HG02610 (cell line): ENCODE measurements at regions not wholly inside any gene's neighbourhood (a gene's known extent, or its start where the extent isn't known, plus 50 kb on each side); places are given as distances from the start of the nearest gene placed in this dataset.
"Not testable (repeated sequence)": the region's sequence is repeated elsewhere in the genome, so short reads cannot be mapped to it uniquely, and the experiment has no call there.

Experiments used
- ATAC-seq: cut with Tn5 transposase; IDR thresholded peaks from one replicate; pipeline ENCODE4 v1.9.1; 2021; ENCODE audit warnings: mild to moderate bottlenecking, moderate library complexity; ENCODE audit not compliant: unreplicated experiment

GRCh38 chrX:42290608-42291007, 367.3 kb upstream of the CASK start:
- ATAC-seq: no peak

GRCh38 chrX:42289492-42290385, 366.4 kb upstream of the CASK start:
- no peak for ATAC-seq

- not testable (repeated sequence) for ATAC-seq
Observed at GRCh38 chrX:42285681-42286080, 362.3 kb upstream of the CASK start.

- no peak for ATAC-seq
Observed at GRCh38 chrX:42276982-42277690, 353.8 kb upstream of the CASK start.

- no peak for ATAC-seq
Observed at GRCh38 chrX:42274151-42274550, 350.8 kb upstream of the CASK start.

GRCh38 chrX:42273387-42273786, 350.0 kb upstream of the CASK start:
- no peak for ATAC-seq

GRCh38 chrX:42269186-42269585, 345.8 kb upstream of the CASK start:
- ATAC-seq: no peak

GRCh38 chrX:42260854-42261253, 337.5 kb upstream of the CASK start:
- ATAC-seq: no peak

GRCh38 chrX:42248226-42248625, 324.9 kb upstream of the CASK start:
- ATAC-seq: no peak

GRCh38 chrX:42247241-42247640, 323.9 kb upstream of the CASK start:
- ATAC-seq: no peak

- no peak for ATAC-seq
Observed at GRCh38 chrX:42246814-42247213, 323.5 kb upstream of the CASK start.

GRCh38 chrX:42242004-42242403, 318.6 kb upstream of the CASK start:
- no peak for ATAC-seq

GRCh38 chrX:42241421-42241820, 318.1 kb upstream of the CASK start:
- no peak for ATAC-seq

GRCh38 chrX:42237956-42238355, 314.6 kb upstream of the CASK start:
- ATAC-seq: no peak

GRCh38 chrX:42229533-42229932, 306.2 kb upstream of the CASK start:
- no peak for ATAC-seq

- no peak for ATAC-seq
Observed at GRCh38 chrX:42220666-42221065, 297.3 kb upstream of the CASK start.

- ATAC-seq: no peak
Observed at GRCh38 chrX:42220083-42220482, 296.7 kb upstream of the CASK start.

GRCh38 chrX:42219231-42219630, 295.9 kb upstream of the CASK start:
- ATAC-seq: no peak

GRCh38 chrX:42195506-42195905, 272.2 kb upstream of the CASK start:
- no peak for ATAC-seq

- no peak for ATAC-seq
Observed at GRCh38 chrX:42189576-42189975, 266.2 kb upstream of the CASK start.

GRCh38 chrX:42188730-42189129, 265.4 kb upstream of the CASK start:
- no peak for ATAC-seq

- ATAC-seq: no peak
Observed at GRCh38 chrX:42176789-42177188, 253.4 kb upstream of the CASK start.
